BJ (cell line): ENCODE measurements at regions not wholly inside any gene's neighbourhood (a gene's known extent, or its start where the extent isn't known, plus 50 kb on each side); places are given as distances from the start of the nearest gene placed in this dataset.
A peak's percentile ranks its signal among the peaks of the same experiment; 100 is the strongest.

Experiments used
- CTCF ChIA-PET: fragments of 350-600 bp; formaldehyde crosslinking; extraction: SDS; loops from one replicate; lab custom pipeline; 2021; ENCODE audit warnings: antibody characterized with exemption, inconsistent platforms; lab: Yijun Ruan, JAX
- POLR2A ChIA-PET: fragments of 300-600 bp; sonication (Branson Sonifier 250); formaldehyde crosslinking; extraction: SDS; loops from one replicate; lab custom pipeline; 2021; ENCODE audit warnings: antibody characterized with exemption; lab: Charles Lee
- DNase-seq: peaks from one replicate; pipeline ENCODE4 v3.0.0-alpha.2; 2011; ENCODE audit warnings: low read depth
- H3K27me3 ChIP-seq: 2 replicates; pipeline ENCODE4 v1.6.0; 2011; ENCODE audit warnings: low read length; ENCODE audit not compliant: control insufficient read depth, insufficient read depth
- H3K36me3 ChIP-seq: 2 replicates; pipeline ENCODE4 v1.5.1; 2011; ENCODE audit warnings: low read length; ENCODE audit not compliant: control insufficient read depth, insufficient read depth
- H3K4me3 ChIP-seq: 2 replicates; pipeline ENCODE4 v1.5.1; 2011; ENCODE audit warnings: low read depth, mild to moderate bottlenecking, control low read depth, low read length
- CTCF ChIP-seq: IDR thresholded peaks from 2 replicates; pipeline ENCODE4 v1.5.1; 2011; ENCODE audit warnings: low read depth, mild to moderate bottlenecking, control low read depth, inconsistent platforms, low read length, moderate library complexity; ENCODE audit not compliant: insufficient read depth

- Histone ChIP-seq H3K27me3 (no peaks in the 10 kb centered on the region; the same call in 1 of the 2 replicates), H3K36me3 (no peaks in the 10 kb centered on the region), H3K4me3 (no peak overlapping the region)
- ChIA-PET CTCF (interaction anchor here (1.0 kb wide), 1 partner anchor 30 kb away, joined by 3 read pairs; no protein-coding TSS in a partner anchor), POLR2A (interaction anchor here (0.6 kb wide), 1 partner anchor 1544 kb away, joined by 3 read pairs; no protein-coding TSS in a partner anchor)
- 0 out of 2 replicates have a peak, but pooled peaks have one; percentile 2 for TF ChIP-seq CTCF
- no peak for DNase-seq
Measured at GRCh38 chr2:151157000-151157735, 104.5 kb downstream of the RBM43 start.

GRCh38 chr2:151156431-151156830 lies 105.2 kb downstream of the RBM43 start:
- ChIA-PET CTCF (interaction anchor here (1.0 kb wide), 1 partner anchor 29 kb away, joined by 3 read pairs; no protein-coding TSS in a partner anchor), POLR2A (no interaction called here)
- TF ChIP-seq CTCF: no peak
- H3K27me3 ChIP-seq: no peaks in the 10 kb centered on the region; the same call in 1 of the 2 replicates
- no peak overlapping the region for H3K4me3 ChIP-seq
- DNase-seq: no peak
- H3K36me3 ChIP-seq: no peaks in the 10 kb centered on the region

- no peak for DNase-seq
- Histone ChIP-seq H3K36me3 (no peaks in the 10 kb centered on the region), H3K4me3 (no peak overlapping the region), H3K27me3 (no peaks in the 10 kb centered on the region; the same call in 1 of the 2 replicates)
- TF ChIP-seq CTCF: no peak
- POLR2A ChIA-PET: no interaction called here
- CTCF ChIA-PET: interaction anchor here (0.5 kb wide), 1 partner anchor 585 kb away, joined by 3 read pairs; no protein-coding TSS in a partner anchor
Measured at GRCh38 chr2:151153601-151154000, 108.1 kb downstream of the RBM43 start.

GRCh38 chr2:151150331-151151320 lies 111.0 kb downstream of the RBM43 start:
- POLR2A ChIA-PET: no interaction called here
- Histone ChIP-seq H3K36me3 (no peaks in the 10 kb centered on the region), H3K27me3 (no peaks in the 10 kb centered on the region; the same call in 1 of the 2 replicates), H3K4me3 (no peak overlapping the region)
- CTCF ChIA-PET: interaction anchor here (0.6 to 1.0 kb wide), 3 partner anchors 9 to 24 kb away, joined by 3 read pairs; no protein-coding TSS in a partner anchor
- no peak for DNase-seq
- no peak for TF ChIP-seq CTCF
